Lung (tissue), 11 donors: ENCODE measurements at regions not wholly inside any gene's neighbourhood (a gene's known extent, or its start where the extent isn't known, plus 50 kb on each side); places are given as distances from the start of the nearest gene placed in this dataset.
"Not testable (repeated sequence)": the region's sequence is repeated elsewhere in the genome, so short reads cannot be mapped to it uniquely, and the experiment has no call there.

Experiments
- ATAC-seq: fragments of 200-7000 bp; cut with Tn5 transposase; one replicate; pipeline ENCODE4 v1.9.1; 2020; ENCODE audit warnings: moderate number of reproducible peaks; ENCODE audit not compliant: insufficient read depth, low FRiP score
- DNase-seq, 3 donors: peaks; one replicate each; pipeline ENCODE4 v3.0.0-alpha.2; 2013 to 2017
- H3K27ac ChIP-seq, 2 donors: one replicate each; pipeline ENCODE4 v1.5.1; 2013; ENCODE audit warnings: mild to moderate bottlenecking in 2 of 2, moderate library complexity in 2 of 2, control low read depth in 1 of 2, inconsistent platforms in 1 of 2, low read depth in 1 of 2, low read length in 1 of 2
- H3K27me3 ChIP-seq, 3 donors: one replicate each; pipeline ENCODE4 v1.5.1; 2013; ENCODE audit warnings: low read length in 2 of 3; ENCODE audit not compliant: control insufficient read depth in 3 of 3, insufficient read depth in 3 of 3
- H3K36me3 ChIP-seq, 4 donors: one replicate each; pipeline ENCODE4 v1.5.1; 2013; ENCODE audit warnings: low read length in 4 of 4, mild to moderate bottlenecking in 1 of 4, moderate library complexity in 1 of 4; ENCODE audit not compliant: control insufficient read depth in 4 of 4, insufficient read depth in 4 of 4
- H3K4me1 ChIP-seq, 5 donors: one replicate each; pipeline ENCODE4 v1.5.1; 2013; ENCODE audit warnings: low read length in 5 of 5, mild to moderate bottlenecking in 2 of 5, moderate library complexity in 1 of 5; ENCODE audit not compliant: control insufficient read depth in 5 of 5, insufficient read depth in 5 of 5
- H3K4me3 ChIP-seq: one replicate; pipeline ENCODE4 v1.5.1; 2013; ENCODE audit warnings: mild to moderate bottlenecking, control low read depth, moderate library complexity
- H3K9ac ChIP-seq, 2 donors: one replicate each; pipeline ENCODE4 v1.5.1; 2013; ENCODE audit warnings: low read length in 2 of 2, control low read depth in 1 of 2; ENCODE audit not compliant: insufficient read depth in 1 of 2
- H3K9me3 ChIP-seq, 4 donors: one replicate each; pipeline ENCODE4 v1.5.1; 2013; ENCODE audit warnings: low read length in 3 of 4, mild to moderate bottlenecking in 1 of 4, moderate library complexity in 1 of 4; ENCODE audit not compliant: control insufficient read depth in 4 of 4, insufficient read depth in 3 of 4
- WGBS, 2 donors: extraction: QIAGEN DNeasy Blood & Tissue Kit; methylation state at CpG; one replicate each; pipeline ENCODE4 v1.1.7; 2013; 5-methylcytosine and 5-hydroxymethylcytosine counted together
- TF ChIP-seq, protein P1 (sequence below): IDR thresholded peaks from 2 replicates; pipeline ENCODE4 v1.5.1; 2012; ENCODE audit warnings: mild to moderate bottlenecking; ENCODE audit errors: control extremely low read depth, extremely low read depth
- donor health status: control.
- donor health status: control.
- donor health status: Bipolar disorder and iron deficiency.
- donor health status: healthy.
- donor health status: DM: yes; HTN: yes; CAD: no.

DNA sequence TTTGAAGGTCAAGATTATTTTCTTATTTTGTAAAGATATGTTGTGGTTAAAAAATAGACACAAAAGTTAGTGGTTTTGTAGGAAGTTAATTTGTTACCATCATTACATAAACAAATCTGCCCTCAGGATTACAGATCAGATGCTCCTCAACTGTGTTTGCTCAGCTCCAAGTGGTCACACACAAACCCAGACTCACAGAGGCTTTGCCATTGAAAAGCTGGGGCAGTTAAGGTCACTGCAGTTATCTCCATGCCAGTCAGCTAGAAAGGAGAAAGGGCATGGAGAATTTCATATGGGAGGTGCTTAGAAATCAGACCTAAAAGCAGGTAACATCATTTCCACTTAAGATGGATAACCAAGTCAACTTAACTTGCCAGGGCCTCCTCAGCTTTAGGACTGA, 825.7 kb upstream of the GBE1 start:
- Histone ChIP-seq H3K9ac (no peak overlapping the region), H3K36me3 (no peaks in the 10 kb centered on the region), H3K27ac (no peak overlapping the region), H3K9me3 (no peaks in the 10 kb centered on the region), H3K4me3 (no peak overlapping the region), H3K4me1 (no peaks in the 10 kb centered on the region), H3K27me3 (no peaks in the 10 kb centered on the region)
- TF ChIP-seq, protein P1, sequence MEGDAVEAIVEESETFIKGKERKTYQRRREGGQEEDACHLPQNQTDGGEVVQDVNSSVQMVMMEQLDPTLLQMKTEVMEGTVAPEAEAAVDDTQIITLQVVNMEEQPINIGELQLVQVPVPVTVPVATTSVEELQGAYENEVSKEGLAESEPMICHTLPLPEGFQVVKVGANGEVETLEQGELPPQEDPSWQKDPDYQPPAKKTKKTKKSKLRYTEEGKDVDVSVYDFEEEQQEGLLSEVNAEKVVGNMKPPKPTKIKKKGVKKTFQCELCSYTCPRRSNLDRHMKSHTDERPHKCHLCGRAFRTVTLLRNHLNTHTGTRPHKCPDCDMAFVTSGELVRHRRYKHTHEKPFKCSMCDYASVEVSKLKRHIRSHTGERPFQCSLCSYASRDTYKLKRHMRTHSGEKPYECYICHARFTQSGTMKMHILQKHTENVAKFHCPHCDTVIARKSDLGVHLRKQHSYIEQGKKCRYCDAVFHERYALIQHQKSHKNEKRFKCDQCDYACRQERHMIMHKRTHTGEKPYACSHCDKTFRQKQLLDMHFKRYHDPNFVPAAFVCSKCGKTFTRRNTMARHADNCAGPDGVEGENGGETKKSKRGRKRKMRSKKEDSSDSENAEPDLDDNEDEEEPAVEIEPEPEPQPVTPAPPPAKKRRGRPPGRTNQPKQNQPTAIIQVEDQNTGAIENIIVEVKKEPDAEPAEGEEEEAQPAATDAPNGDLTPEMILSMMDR: no peak
- ATAC-seq (no peak), DNase-seq (no peak)

DNA sequence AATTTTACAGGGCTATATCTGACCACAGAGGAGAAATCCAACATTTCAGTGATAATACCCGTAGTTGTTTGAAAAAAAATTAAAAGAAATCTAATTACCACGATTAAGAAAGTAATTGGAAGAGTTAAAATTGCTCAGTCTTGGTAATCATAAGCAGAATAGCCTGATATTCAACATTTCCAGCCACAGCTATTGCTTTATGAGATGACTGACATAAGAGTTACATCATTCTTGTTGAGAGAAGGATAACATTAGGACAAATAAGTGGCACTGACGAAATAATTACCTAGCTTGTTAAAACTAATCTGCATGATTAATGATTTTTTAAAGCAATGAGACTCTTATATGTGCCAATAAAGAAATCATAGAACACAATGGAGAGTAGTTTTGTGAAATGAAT, 825.0 kb upstream of the GBE1 start:
- Histone ChIP-seq H3K4me3 (no peak overlapping the region), H3K27ac (no peak overlapping the region), H3K9ac (no peak overlapping the region), H3K4me1 (no peaks in the 10 kb centered on the region), H3K9me3 (no peaks in the 10 kb centered on the region), H3K36me3 (no peaks in the 10 kb centered on the region), H3K27me3 (no peaks in the 10 kb centered on the region)
- WGBS, 2 donors: 64 to 75% methylated on average over 3 of the region's 3 CpGs
- DNase-seq (no peak), ATAC-seq (no peak)
- TF ChIP-seq, protein P1: no peak

DNA sequence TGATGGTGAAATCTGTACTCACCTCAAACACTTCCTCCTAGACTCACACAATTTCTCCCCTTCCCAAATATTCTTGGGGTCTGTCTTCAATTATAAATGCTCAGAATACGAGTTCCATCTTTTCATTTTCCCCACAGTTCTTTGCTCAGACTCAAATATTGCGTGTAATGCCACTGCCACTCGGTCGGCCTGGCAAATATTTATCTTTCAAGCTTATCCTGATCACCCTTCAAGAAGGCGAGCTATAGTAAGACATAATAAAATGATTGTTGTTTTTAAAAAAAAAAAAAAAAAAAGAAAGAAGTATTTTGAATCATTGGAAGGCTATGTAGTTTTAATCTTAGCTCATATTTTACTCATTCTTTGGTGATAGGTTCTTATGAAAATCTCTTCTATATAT, 824.6 kb upstream of the GBE1 start:
- H3K27ac ChIP-seq, H3K36me3 ChIP-seq, H3K9ac ChIP-seq, ATAC-seq, H3K4me3 ChIP-seq, H3K9me3 ChIP-seq, H3K4me1 ChIP-seq, H3K27me3 ChIP-seq, DNase-seq: not testable (repeated sequence)
- WGBS, 2 donors: 54 to 70% methylated on average over 5 of the region's 5 CpGs

DNA sequence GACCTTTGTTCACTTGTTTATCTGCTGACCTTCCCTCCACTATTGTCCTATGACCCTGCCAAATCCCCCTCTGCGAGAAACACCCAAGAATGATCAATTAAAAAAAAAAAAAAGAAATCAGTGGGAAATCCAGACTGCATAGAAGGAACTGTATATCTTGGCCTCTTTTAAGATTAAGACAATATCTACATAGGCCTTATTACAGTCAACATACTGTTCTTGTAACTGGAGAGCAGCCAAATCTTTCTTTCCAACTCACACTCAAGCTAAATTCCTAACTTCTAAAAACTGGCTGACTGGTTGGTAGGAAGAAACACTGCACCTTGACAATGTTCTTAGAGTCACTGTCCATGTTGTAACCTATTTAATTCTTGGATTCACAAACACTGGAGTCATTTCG, 824.1 kb upstream of the GBE1 start:
- H3K27me3 ChIP-seq, ATAC-seq, H3K4me3 ChIP-seq, H3K4me1 ChIP-seq, H3K27ac ChIP-seq, H3K36me3 ChIP-seq, H3K9ac ChIP-seq, H3K9me3 ChIP-seq: not testable (repeated sequence)
- peak in 1 of 3 donors; percentile 12 for DNase-seq
- 66% methylated on average over 2 of the region's 2 CpGs for WGBS, 2 donors

DNA sequence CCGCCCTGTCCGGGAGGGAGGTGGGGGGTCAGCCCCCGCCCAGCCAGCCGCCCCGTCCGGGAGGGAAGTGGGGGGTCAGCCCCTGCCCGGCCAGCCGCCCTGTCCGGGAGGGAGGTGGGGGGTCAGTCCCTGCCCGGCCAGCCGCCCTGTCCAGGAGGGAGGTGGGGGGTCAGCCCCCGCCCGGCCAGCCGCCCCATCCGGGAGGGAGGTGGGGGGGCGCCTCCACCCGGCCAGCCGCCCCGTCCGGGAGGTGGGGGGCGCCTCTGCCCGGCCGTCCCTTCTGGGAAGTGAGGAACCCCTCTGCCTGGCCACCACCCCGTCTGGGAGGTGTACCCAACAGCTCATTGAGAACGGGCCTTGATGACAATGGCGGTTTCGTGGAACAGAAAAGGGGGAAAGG, 823.4 kb upstream of the GBE1 start:
- H3K4me1 ChIP-seq, H3K36me3 ChIP-seq, H3K9me3 ChIP-seq, H3K27ac ChIP-seq, H3K27me3 ChIP-seq, H3K4me3 ChIP-seq, DNase-seq, H3K9ac ChIP-seq, ATAC-seq: not testable (repeated sequence)
- WGBS, 2 donors: 93 to 95% methylated on average over 12 to 27 of the region's 27 CpGs

DNA sequence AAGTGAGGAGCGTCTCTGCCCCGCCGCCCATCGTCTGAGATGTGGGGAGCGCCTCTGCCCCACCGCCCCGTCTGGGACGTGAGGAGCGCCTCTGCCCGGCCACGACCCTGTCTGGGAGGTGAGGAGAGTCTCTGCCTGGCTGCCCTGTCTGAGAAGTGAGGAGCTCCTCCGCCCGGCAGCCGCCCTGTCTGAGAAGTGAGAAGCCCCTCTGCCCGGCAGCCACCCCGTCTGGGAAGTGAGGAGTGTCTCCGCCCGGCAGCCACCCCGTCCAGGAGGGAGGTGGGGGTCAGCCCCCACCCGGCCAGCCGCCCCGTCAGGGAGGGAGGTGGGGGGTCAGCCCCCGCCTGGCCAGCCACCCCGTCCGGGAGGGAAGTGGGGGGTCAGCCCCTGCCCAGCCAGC, 823.0 kb upstream of the GBE1 start:
- not testable (repeated sequence) for H3K4me1 ChIP-seq, ATAC-seq, H3K36me3 ChIP-seq, H3K4me3 ChIP-seq, H3K27ac ChIP-seq, H3K9ac ChIP-seq, DNase-seq, H3K9me3 ChIP-seq, H3K27me3 ChIP-seq
- WGBS, 2 donors: 92 to 94% methylated on average over 11 to 25 of the region's 25 CpGs
